ENCODE measurements at regions not wholly inside any gene's neighbourhood (a gene's known extent, or its start where the extent isn't known, plus 50 kb on each side); places are given as distances from the start of the nearest gene placed in this dataset.

DNA sequence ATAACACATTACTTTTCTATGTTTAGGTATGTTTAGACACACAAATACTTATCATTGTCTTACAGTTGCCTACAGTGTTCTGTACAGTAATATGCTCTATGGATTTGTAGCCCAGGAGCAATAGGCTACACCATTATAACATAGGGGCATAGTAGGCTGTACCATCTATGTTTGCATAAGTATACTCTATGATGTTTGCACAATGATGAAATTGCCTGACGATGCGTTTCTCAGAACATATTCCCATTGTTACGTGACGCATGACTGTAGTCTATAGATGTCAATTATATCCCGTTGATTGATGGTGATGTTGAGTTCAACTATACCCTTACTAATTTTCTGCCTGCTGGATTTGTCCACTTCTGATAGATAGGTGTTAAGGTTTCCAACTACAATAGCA, 139.4 kb upstream of the PFN2 start:
- TF ChIP-seq, protein P1, sequence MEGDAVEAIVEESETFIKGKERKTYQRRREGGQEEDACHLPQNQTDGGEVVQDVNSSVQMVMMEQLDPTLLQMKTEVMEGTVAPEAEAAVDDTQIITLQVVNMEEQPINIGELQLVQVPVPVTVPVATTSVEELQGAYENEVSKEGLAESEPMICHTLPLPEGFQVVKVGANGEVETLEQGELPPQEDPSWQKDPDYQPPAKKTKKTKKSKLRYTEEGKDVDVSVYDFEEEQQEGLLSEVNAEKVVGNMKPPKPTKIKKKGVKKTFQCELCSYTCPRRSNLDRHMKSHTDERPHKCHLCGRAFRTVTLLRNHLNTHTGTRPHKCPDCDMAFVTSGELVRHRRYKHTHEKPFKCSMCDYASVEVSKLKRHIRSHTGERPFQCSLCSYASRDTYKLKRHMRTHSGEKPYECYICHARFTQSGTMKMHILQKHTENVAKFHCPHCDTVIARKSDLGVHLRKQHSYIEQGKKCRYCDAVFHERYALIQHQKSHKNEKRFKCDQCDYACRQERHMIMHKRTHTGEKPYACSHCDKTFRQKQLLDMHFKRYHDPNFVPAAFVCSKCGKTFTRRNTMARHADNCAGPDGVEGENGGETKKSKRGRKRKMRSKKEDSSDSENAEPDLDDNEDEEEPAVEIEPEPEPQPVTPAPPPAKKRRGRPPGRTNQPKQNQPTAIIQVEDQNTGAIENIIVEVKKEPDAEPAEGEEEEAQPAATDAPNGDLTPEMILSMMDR (IDR thresholded peaks at IDR 0.05): no peak
- TF ChIP-seq POLR2A (IDR thresholded peaks at IDR 0.05): no peak
